ENCODE measurements at regions not wholly inside any gene's neighbourhood (a gene's known extent, or its start where the extent isn't known, plus 50 kb on each side); places are given as distances from the start of the nearest gene placed in this dataset.

DNA sequence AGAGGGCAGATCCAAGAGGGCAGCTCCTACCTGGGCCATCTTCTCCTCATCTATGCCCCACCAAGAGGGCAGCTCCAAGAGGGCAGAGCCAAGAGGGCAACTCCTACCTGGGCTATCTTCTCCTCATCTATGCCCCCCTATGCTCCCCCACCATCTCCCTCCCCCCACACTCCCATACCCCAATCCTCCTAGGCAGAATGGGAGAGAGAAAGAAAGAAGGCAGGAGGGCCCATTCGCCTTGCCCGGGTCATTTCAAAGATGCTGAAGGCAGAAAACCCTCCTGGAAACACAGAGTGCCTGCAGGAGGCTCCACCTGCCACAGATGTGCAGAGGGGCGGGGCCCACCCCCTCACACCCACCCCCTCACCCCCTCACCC, 78.5 kb downstream of the BUD13 start:
- intact Hi-C loops (cut with micrococcal nuclease; ENCODE audit: unreplicated experiment) (loop anchor here (5.0 kb wide), 1 partner anchor 1367 kb away; no protein-coding TSS in a partner anchor), in situ Hi-C loops (cut with HindIII; ENCODE audit: low pct_unique_long_range_greater_than_20kb, low sequenced_read_pairs) (no loop called here)
- ChIA-PET POLR2A (no interaction called here), CTCF (no interaction called here)
- Histone ChIP-seq H3K27ac (ENCODE audit: low read length) (no peak overlapping the region), H3K27me3 (ENCODE audit: control insufficient read depth, insufficient read depth, low read length) (no peaks in the 10 kb centered on the region; the same call in 1 of the 2 replicates), H3K4me1 (ENCODE audit: control insufficient read depth, insufficient read depth, low read length) (no peaks in the 10 kb centered on the region), H3K9me3 (ENCODE audit: control insufficient read depth, insufficient read depth, low read depth, low read length) (no peaks in the 10 kb centered on the region), H3K36me3 (ENCODE audit: control insufficient read depth, insufficient read depth, low read length) (no peaks in the 10 kb centered on the region), H3K4me3 (ENCODE audit: low read depth in 2 of 2, low read length in 2 of 2) (no peak overlapping the region)
- ATAC-seq (no peak), DNase-seq (ENCODE audit: low read depth, low spot score) (no peak)
- no peak for TF ChIP-seq SIN3A (IDR thresholded peaks at IDR 0.05; ENCODE audit: borderline replicate concordance, insufficient read depth, low read depth, low read length)
- TF ChIP-seq, protein P1, sequence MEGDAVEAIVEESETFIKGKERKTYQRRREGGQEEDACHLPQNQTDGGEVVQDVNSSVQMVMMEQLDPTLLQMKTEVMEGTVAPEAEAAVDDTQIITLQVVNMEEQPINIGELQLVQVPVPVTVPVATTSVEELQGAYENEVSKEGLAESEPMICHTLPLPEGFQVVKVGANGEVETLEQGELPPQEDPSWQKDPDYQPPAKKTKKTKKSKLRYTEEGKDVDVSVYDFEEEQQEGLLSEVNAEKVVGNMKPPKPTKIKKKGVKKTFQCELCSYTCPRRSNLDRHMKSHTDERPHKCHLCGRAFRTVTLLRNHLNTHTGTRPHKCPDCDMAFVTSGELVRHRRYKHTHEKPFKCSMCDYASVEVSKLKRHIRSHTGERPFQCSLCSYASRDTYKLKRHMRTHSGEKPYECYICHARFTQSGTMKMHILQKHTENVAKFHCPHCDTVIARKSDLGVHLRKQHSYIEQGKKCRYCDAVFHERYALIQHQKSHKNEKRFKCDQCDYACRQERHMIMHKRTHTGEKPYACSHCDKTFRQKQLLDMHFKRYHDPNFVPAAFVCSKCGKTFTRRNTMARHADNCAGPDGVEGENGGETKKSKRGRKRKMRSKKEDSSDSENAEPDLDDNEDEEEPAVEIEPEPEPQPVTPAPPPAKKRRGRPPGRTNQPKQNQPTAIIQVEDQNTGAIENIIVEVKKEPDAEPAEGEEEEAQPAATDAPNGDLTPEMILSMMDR (IDR thresholded peaks at IDR 0.05): no peak
- TF ChIP-seq, protein P2, sequence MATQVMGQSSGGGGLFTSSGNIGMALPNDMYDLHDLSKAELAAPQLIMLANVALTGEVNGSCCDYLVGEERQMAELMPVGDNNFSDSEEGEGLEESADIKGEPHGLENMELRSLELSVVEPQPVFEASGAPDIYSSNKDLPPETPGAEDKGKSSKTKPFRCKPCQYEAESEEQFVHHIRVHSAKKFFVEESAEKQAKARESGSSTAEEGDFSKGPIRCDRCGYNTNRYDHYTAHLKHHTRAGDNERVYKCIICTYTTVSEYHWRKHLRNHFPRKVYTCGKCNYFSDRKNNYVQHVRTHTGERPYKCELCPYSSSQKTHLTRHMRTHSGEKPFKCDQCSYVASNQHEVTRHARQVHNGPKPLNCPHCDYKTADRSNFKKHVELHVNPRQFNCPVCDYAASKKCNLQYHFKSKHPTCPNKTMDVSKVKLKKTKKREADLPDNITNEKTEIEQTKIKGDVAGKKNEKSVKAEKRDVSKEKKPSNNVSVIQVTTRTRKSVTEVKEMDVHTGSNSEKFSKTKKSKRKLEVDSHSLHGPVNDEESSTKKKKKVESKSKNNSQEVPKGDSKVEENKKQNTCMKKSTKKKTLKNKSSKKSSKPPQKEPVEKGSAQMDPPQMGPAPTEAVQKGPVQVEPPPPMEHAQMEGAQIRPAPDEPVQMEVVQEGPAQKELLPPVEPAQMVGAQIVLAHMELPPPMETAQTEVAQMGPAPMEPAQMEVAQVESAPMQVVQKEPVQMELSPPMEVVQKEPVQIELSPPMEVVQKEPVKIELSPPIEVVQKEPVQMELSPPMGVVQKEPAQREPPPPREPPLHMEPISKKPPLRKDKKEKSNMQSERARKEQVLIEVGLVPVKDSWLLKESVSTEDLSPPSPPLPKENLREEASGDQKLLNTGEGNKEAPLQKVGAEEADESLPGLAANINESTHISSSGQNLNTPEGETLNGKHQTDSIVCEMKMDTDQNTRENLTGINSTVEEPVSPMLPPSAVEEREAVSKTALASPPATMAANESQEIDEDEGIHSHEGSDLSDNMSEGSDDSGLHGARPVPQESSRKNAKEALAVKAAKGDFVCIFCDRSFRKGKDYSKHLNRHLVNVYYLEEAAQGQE (IDR thresholded peaks at IDR 0.05; ENCODE audit: insufficient read depth in 1 of 2, low read depth in 2 of 2, low read length in 1 of 2): no peak
- TF ChIP-seq TCF7L2 (IDR thresholded peaks at IDR 0.05; ENCODE audit: low read depth, low read length): no peak
- TF ChIP-seq POLR2AphosphoS5 (IDR thresholded peaks at IDR 0.05; ENCODE audit: low read depth, low read length): no peak
- no TSS peak for BruUV-seq (replicated peaks)

DNA sequence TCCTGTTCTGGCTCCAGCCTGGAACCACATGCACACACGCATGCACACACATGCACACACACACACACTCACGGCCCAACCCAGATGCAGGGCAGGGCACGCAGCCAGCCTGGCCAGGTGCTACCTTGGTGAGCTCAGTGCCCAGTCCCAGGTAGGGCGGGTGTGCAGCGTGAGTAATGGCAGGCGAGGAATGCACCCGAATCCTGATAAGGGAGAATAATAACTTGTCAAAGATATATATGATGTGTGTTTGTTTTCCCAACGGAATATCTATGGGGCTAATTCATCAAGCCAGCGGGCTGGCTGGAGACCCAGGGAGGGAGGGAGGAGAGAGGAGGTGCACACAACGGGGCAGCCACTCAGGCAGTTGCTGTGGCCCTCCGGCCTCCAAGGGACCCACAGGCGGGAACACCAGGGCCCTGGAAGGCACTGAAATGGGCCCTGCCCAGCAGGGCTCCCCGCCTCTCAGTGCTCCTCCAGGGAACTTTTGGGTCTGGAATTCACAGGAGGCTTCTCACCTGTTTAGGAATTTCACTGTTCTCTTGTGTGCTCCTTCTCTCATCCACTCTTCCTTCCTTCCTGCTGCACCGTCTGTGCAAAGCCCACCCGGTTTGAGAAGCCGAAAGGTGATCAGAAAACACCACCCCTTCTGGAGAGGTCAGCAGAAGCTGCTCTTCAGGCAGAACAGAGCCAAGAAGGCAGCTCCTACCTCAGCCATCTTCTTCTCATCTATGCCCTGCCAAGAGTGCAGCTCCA, 79.0 kb downstream of the BUD13 start:
- no peak for TF ChIP-seq SIN3A (IDR thresholded peaks at IDR 0.05; ENCODE audit: borderline replicate concordance, insufficient read depth, low read depth, low read length)
- TF ChIP-seq, protein P1 (IDR thresholded peaks at IDR 0.05): no peak
- no peak for TF ChIP-seq POLR2AphosphoS5 (IDR thresholded peaks at IDR 0.05; ENCODE audit: low read depth, low read length)
- TF ChIP-seq TCF7L2 (IDR thresholded peaks at IDR 0.05; ENCODE audit: low read depth, low read length): no peak
- TF ChIP-seq, protein P2 (IDR thresholded peaks at IDR 0.05; ENCODE audit: insufficient read depth in 1 of 2, low read depth in 2 of 2, low read length in 1 of 2): no peak
- Histone ChIP-seq H3K27ac (ENCODE audit: low read length) (no peak overlapping the region), H3K9me3 (ENCODE audit: control insufficient read depth, insufficient read depth, low read depth, low read length) (no peaks in the 10 kb centered on the region), H3K4me1 (ENCODE audit: control insufficient read depth, insufficient read depth, low read length) (no peaks in the 10 kb centered on the region), H3K36me3 (ENCODE audit: control insufficient read depth, insufficient read depth, low read length) (no peaks in the 10 kb centered on the region), H3K27me3 (ENCODE audit: control insufficient read depth, insufficient read depth, low read length) (no peaks in the 10 kb centered on the region; the same call in 1 of the 2 replicates), H3K4me3 (ENCODE audit: low read depth in 2 of 2, low read length in 2 of 2) (no peak overlapping the region)
- peak; percentile 18; the same call in 1 of the 2 replicates for ATAC-seq
- intact Hi-C loops (cut with micrococcal nuclease; ENCODE audit: unreplicated experiment) (loop anchor here (5.0 kb wide), 1 partner anchor 1366 kb away; no protein-coding TSS in a partner anchor), in situ Hi-C loops (cut with HindIII; ENCODE audit: low pct_unique_long_range_greater_than_20kb, low sequenced_read_pairs) (no loop called here)
- DNase-seq (ENCODE audit: low read depth, low spot score): no peak
- BruUV-seq (replicated peaks): no TSS peak
- ChIA-PET CTCF (no interaction called here), POLR2A (no interaction called here)
